ENCODE measurements at regions not wholly inside any gene's neighbourhood (a gene's known extent, or its start where the extent isn't known, plus 50 kb on each side); places are given as distances from the start of the nearest gene placed in this dataset.

- DNase-seq (ENCODE audit: insufficient read length, low spot score) (no peak), FAIRE-seq (no peak)
- TF ChIP-seq CTCF (IDR thresholded peaks at IDR 0.05; ENCODE audit: insufficient read depth, missing control alignments): no peak
Measured at GRCh38 chr2:12649602-12650400, 66.9 kb upstream of the TRIB2 start.

GRCh38 chr2:12651641-12652040 is 65.1 kb upstream of the TRIB2 start:
- TF ChIP-seq CTCF (IDR thresholded peaks at IDR 0.05; ENCODE audit: insufficient read depth, missing control alignments): no peak
- FAIRE-seq (no peak), DNase-seq (ENCODE audit: insufficient read length, low spot score) (no peak)

GRCh38 chr2:12652723-12653122 is 64.0 kb upstream of the TRIB2 start:
- FAIRE-seq: no peak
- no peak for DNase-seq (ENCODE audit: insufficient read length, low spot score)
- TF ChIP-seq CTCF (IDR thresholded peaks at IDR 0.05; ENCODE audit: insufficient read depth, missing control alignments): no peak

- FAIRE-seq: no peak
- TF ChIP-seq CTCF (IDR thresholded peaks at IDR 0.05; ENCODE audit: insufficient read depth, missing control alignments): no peak
- no peak for DNase-seq (ENCODE audit: insufficient read length, low spot score)
Measured at GRCh38 chr2:12657560-12657959, 59.2 kb upstream of the TRIB2 start.

- no peak for TF ChIP-seq CTCF (IDR thresholded peaks at IDR 0.05; ENCODE audit: insufficient read depth, missing control alignments)
Measured at GRCh38 chr2:12658310-12658945, 58.3 kb upstream of the TRIB2 start.

GRCh38 chr2:12661489-12661888 is 55.2 kb upstream of the TRIB2 start:
- no peak for TF ChIP-seq CTCF (IDR thresholded peaks at IDR 0.05; ENCODE audit: insufficient read depth, missing control alignments)
- FAIRE-seq (no peak), DNase-seq (ENCODE audit: insufficient read length, low spot score) (no peak)

More at GRCh38 chr2:12658310-12658945, 58.3 kb upstream of the TRIB2 start:
- DNase-seq (ENCODE audit: insufficient read length, low spot score) (no peak), FAIRE-seq (no peak)
